Calu3 (cell line): ENCODE measurements at regions not wholly inside any gene's neighbourhood (a gene's known extent, or its start where the extent isn't known, plus 50 kb on each side); places are given as distances from the start of the nearest gene placed in this dataset.

Experiments
- BruUV-seq: library from RNA; stranded (reverse); fragments of 400-500 nt; replicated peaks from 2 replicates; lab custom pipeline; 2021; lab: Mats Ljungman, UMichigan
- CTCF ChIA-PET: fragments of 300-600 bp; sonication (Branson Sonifier 250); formaldehyde crosslinking; loops from one replicate; lab custom pipeline; 2022; ENCODE audit warnings: antibody characterized with exemption; lab: Charles Lee
- DNase-seq: peaks from one replicate; pipeline ENCODE4 v3.0.0; 2022
- H3K27ac Mint-ChIP-seq: one replicate; pipeline ENCODE4 v1.8.0; 2022; ENCODE audit warnings: mixed read lengths; ENCODE audit not compliant: unreplicated experiment
- H3K27me3 Mint-ChIP-seq: one replicate; pipeline ENCODE4 v1.8.0; 2022; ENCODE audit warnings: mixed read lengths; ENCODE audit not compliant: unreplicated experiment
- H3K36me3 Mint-ChIP-seq: one replicate; pipeline ENCODE4 v1.8.0; 2022; ENCODE audit warnings: mild to moderate bottlenecking, moderate library complexity, mixed read lengths; ENCODE audit not compliant: insufficient read depth, unreplicated experiment
- H3K4me1 Mint-ChIP-seq: one replicate; pipeline ENCODE4 v1.8.0; 2022; ENCODE audit warnings: mild to moderate bottlenecking, low read depth, mixed read lengths; ENCODE audit not compliant: unreplicated experiment
- H3K4me3 Mint-ChIP-seq: one replicate; pipeline ENCODE4 v1.8.0; 2022; ENCODE audit warnings: mild to moderate bottlenecking, low read depth, moderate library complexity, mixed read lengths; ENCODE audit not compliant: unreplicated experiment
- H3K9me3 Mint-ChIP-seq: one replicate; pipeline ENCODE4 v1.8.0; 2022; ENCODE audit warnings: low read depth, mixed read lengths; ENCODE audit not compliant: unreplicated experiment
- CTCF ChIP-seq: fragments of 200-600 bp; IDR thresholded peaks from one replicate; pipeline ENCODE4 v1.8.0; 2022; ENCODE audit warnings: antibody characterized with exemption; ENCODE audit not compliant: unreplicated experiment
- intact Hi-C: fragments of 100-400 bp; cut with micrococcal nuclease; formaldehyde crosslinking; loops from one replicate; pipeline ENCODE4 v1.10.0; 2022; ENCODE audit not compliant: unreplicated experiment

- Mint-ChIP-seq H3K4me3 (no peak overlapping the region), H3K4me1 (no peaks in the 10 kb centered on the region), H3K9me3 (no peaks in the 10 kb centered on the region), H3K36me3 (no peaks in the 10 kb centered on the region), H3K27ac (no peak overlapping the region), H3K27me3 (no peaks in the 10 kb centered on the region)
- no peak for TF ChIP-seq CTCF
- CTCF ChIA-PET: no interaction called here
- intact Hi-C loops: loop anchor here (10.0 kb wide), 1 partner anchor 325 kb away; no protein-coding TSS in a partner anchor
- DNase-seq: no peak
- BruUV-seq: no TSS peak
Measured at GRCh38 chr10:125369382-125370326, 209.3 kb upstream of the CTBP2 start.

- no peak for DNase-seq
- no peak overlapping the region for H3K27ac Mint-ChIP-seq
- CTCF ChIA-PET: no interaction called here
- intact Hi-C loops: no loop called here
- no peaks in the 10 kb centered on the region for H3K36me3 Mint-ChIP-seq
- no peak for TF ChIP-seq CTCF
- H3K9me3 Mint-ChIP-seq: no peaks in the 10 kb centered on the region
- no peaks in the 10 kb centered on the region for H3K27me3 Mint-ChIP-seq
- no peaks in the 10 kb centered on the region for H3K4me1 Mint-ChIP-seq
- no TSS peak for BruUV-seq
- H3K4me3 Mint-ChIP-seq: no peak overlapping the region
Measured at GRCh38 chr10:125368146-125368545, 207.8 kb upstream of the CTBP2 start.

GRCh38 chr10:125363791-125364190, 203.4 kb upstream of the CTBP2 start:
- H3K9me3 Mint-ChIP-seq: peaks cover 3% of the 10 kb centered on the region
- H3K27me3 Mint-ChIP-seq: no peaks in the 10 kb centered on the region
- TF ChIP-seq CTCF: no peak
- BruUV-seq: no TSS peak
- H3K4me3 Mint-ChIP-seq: no peak overlapping the region
- no peak overlapping the region for H3K27ac Mint-ChIP-seq
- H3K4me1 Mint-ChIP-seq: no peaks in the 10 kb centered on the region
- no peak for DNase-seq
- CTCF ChIA-PET: no interaction called here
- intact Hi-C loops: no loop called here
- no peaks in the 10 kb centered on the region for H3K36me3 Mint-ChIP-seq

GRCh38 chr10:125362950-125363349, 202.6 kb upstream of the CTBP2 start:
- peaks cover 4% of the 10 kb centered on the region for H3K9me3 Mint-ChIP-seq
- no peaks in the 10 kb centered on the region for H3K36me3 Mint-ChIP-seq
- CTCF ChIA-PET: no interaction called here
- H3K27me3 Mint-ChIP-seq: no peaks in the 10 kb centered on the region
- H3K27ac Mint-ChIP-seq: no peak overlapping the region
- H3K4me1 Mint-ChIP-seq: no peaks in the 10 kb centered on the region
- no peak for DNase-seq
- no peak for TF ChIP-seq CTCF
- no peak overlapping the region for H3K4me3 Mint-ChIP-seq
- BruUV-seq: no TSS peak
- intact Hi-C loops: no loop called here
